RWPE2 (cell line): ENCODE measurements at regions not wholly inside any gene's neighbourhood (a gene's known extent, or its start where the extent isn't known, plus 50 kb on each side); places are given as distances from the start of the nearest gene placed in this dataset.

Source experiments
- ATAC-seq: fragments of 200-7000 bp; cut with Tn5 transposase; 3 replicates; pipeline ENCODE4 v1.9.1; 2021; ENCODE audit warnings: low read depth
- DNase-seq: peaks from one replicate; pipeline ENCODE4 v3.0.0-alpha.2; 2020; ENCODE audit warnings: low spot score
- H3K27ac ChIP-seq: fragments of 450-650 bp; 2 replicates; pipeline ENCODE4 v1.5.1; 2017; ENCODE audit warnings: mild to moderate bottlenecking; ENCODE audit not compliant: poor library complexity, severe bottlenecking
- H3K27me3 ChIP-seq: fragments of 250-450 bp; sonication (Bioruptor Pico); 2 replicates; pipeline ENCODE4 v1.5.1; 2021; ENCODE audit warnings: mild to moderate bottlenecking, moderate library complexity; ENCODE audit not compliant: insufficient read depth, poor library complexity, severe bottlenecking
- H3K36me3 ChIP-seq: fragments of 250-450 bp; sonication (Bioruptor Pico); 2 replicates; pipeline ENCODE4 v1.5.1; 2020; ENCODE audit warnings: low read depth, mild to moderate bottlenecking, moderate library complexity
- H3K4me1 ChIP-seq: fragments of 250-450 bp; sonication (Bioruptor Pico); 2 replicates; pipeline ENCODE4 v1.5.1; 2021; ENCODE audit warnings: mild to moderate bottlenecking, moderate library complexity; ENCODE audit not compliant: insufficient read depth, poor library complexity, severe bottlenecking
- H3K4me3 ChIP-seq: fragments of 250-450 bp; sonication (Bioruptor Pico); 2 replicates; pipeline ENCODE4 v1.5.1; 2021; ENCODE audit warnings: mild to moderate bottlenecking, moderate library complexity; ENCODE audit not compliant: severe bottlenecking
- H3K9me3 ChIP-seq: fragments of 250-450 bp; sonication (Bioruptor Pico); 2 replicates; pipeline ENCODE4 v1.5.1; 2021; ENCODE audit warnings: mild to moderate bottlenecking, moderate library complexity; ENCODE audit not compliant: severe bottlenecking
- TF ChIP-seq, protein P1 (sequence below): fragments of 450-650 bp; IDR thresholded peaks from one replicate; pipeline ENCODE4 v1.5.1; 2017; ENCODE audit warnings: mild to moderate bottlenecking, moderate library complexity; ENCODE audit not compliant: poor library complexity, severe bottlenecking

DNA sequence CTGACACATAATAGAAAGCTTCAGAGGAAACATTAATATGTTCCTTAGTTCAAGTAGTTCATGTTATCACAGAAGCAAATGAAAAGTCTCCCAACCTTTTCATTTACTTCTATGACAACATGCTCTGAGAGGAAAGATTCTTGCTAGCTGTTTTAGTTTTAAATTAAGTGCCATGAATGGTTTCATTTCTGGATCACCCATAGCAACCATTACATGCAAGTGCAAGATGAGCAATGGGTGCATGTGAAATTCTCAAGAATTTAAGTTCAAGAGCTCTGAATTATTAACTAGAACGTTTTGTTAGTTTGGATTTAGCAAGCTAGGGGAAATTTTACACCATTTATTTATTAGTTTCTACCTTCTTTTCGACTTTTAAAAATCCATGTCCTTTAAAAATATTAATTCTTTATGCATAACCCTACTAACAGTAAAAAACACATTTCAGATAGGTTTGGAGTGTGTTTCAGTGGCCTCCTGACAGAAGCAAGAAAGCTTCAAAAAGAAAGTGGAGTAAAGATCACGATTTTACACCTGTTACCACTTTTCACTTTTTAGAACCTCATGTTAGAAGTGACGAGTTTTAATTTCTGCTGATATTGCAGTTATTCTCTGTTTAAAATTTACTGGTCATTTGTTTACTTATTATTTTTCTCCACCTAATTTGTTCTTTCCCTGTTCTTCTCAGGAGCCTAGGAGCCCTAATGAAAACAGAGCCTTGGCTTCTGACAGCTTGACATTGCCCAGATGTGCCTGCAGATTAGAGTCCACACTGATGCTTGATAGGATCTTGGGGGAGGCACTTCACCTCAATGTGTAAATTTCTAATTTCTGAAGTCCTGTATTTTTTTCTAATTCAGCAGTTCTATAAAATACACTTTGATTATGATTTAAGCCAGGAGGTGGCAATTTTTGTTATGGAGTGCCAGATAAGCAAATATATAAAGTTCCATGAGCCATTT is 995.3 kb upstream of the PHF14 start:
- TF ChIP-seq, protein P1, sequence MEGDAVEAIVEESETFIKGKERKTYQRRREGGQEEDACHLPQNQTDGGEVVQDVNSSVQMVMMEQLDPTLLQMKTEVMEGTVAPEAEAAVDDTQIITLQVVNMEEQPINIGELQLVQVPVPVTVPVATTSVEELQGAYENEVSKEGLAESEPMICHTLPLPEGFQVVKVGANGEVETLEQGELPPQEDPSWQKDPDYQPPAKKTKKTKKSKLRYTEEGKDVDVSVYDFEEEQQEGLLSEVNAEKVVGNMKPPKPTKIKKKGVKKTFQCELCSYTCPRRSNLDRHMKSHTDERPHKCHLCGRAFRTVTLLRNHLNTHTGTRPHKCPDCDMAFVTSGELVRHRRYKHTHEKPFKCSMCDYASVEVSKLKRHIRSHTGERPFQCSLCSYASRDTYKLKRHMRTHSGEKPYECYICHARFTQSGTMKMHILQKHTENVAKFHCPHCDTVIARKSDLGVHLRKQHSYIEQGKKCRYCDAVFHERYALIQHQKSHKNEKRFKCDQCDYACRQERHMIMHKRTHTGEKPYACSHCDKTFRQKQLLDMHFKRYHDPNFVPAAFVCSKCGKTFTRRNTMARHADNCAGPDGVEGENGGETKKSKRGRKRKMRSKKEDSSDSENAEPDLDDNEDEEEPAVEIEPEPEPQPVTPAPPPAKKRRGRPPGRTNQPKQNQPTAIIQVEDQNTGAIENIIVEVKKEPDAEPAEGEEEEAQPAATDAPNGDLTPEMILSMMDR, result no peak
- no peak overlapping the region for H3K27ac ChIP-seq
- H3K27me3 ChIP-seq, result no peaks in the 10 kb centered on the region
- DNase-seq, result no peak
- H3K9me3 ChIP-seq, result no peaks in the 10 kb centered on the region
- no peaks in the 10 kb centered on the region for H3K4me1 ChIP-seq
- H3K36me3 ChIP-seq, result no peaks in the 10 kb centered on the region
- ATAC-seq, result no peak
- H3K4me3 ChIP-seq, result no peak overlapping the region

GRCh38 chr7:9981742-9982349 is 991.8 kb upstream of the PHF14 start:
- Histone ChIP-seq H3K4me1 (no peaks in the 10 kb centered on the region), H3K4me3 (no peak overlapping the region), H3K27me3 (no peaks in the 10 kb centered on the region), H3K9me3 (no peaks in the 10 kb centered on the region), H3K36me3 (no peaks in the 10 kb centered on the region), H3K27ac (no peak overlapping the region)
- TF ChIP-seq, protein P1, result no peak
- ATAC-seq (no peak), DNase-seq (no peak)

DNA sequence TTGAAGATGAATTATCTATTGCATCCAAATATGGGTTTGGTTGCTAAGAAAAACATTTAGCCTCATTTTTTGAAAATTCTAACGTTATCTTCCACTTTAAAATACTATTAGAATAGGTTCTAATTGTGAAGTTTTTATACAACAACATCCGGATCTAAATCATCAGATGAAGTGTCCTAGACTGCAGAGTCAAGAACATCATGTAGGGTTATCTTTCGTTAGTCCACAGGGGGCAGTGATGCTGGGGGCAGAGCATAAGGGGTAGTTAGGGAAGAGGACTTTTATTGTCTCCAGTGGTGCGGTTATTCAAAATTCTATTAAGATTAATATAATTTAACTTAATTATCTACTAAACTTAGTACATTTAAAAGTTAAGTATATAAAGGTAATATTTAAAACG is 990.6 kb upstream of the PHF14 start:
- Histone ChIP-seq H3K9me3 (no peaks in the 10 kb centered on the region), H3K4me1 (no peaks in the 10 kb centered on the region), H3K36me3 (no peaks in the 10 kb centered on the region), H3K4me3 (no peak overlapping the region), H3K27ac (no peak overlapping the region), H3K27me3 (no peaks in the 10 kb centered on the region)
- TF ChIP-seq, protein P1, result no peak
- DNase-seq, result no peak
- ATAC-seq, result no peak

DNA sequence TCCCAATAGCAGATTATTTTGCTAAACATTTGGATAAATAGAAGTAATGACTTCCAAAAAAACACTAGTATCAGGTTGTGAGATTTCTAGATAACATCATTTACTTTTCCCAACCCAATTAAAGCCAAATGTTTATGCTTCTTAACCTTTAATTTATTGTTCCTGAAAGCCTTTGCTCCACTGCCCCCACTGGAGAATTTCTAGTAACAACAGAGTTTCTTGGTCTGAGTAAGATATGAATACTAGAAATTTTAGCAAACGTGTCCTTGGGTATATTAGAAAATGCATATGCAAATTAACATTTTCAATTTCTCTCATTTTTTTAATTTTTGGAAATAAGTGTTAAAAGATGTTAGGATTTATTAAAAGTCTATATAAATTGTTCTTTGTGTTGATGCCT is 958.0 kb upstream of the PHF14 start:
- TF ChIP-seq, protein P1, result no peak
- DNase-seq, result no peak

GRCh38 chr7:10022480-10022879 is 951.2 kb upstream of the PHF14 start:
- Histone ChIP-seq H3K9me3 (no peaks in the 10 kb centered on the region), H3K4me1 (no peaks in the 10 kb centered on the region), H3K4me3 (no peak overlapping the region), H3K27me3 (no peaks in the 10 kb centered on the region), H3K36me3 (no peaks in the 10 kb centered on the region), H3K27ac (no peak overlapping the region)
- DNase-seq, result no peak
- no peak for ATAC-seq
- TF ChIP-seq, protein P1, result no peak

More for the DNA sequence above, 958.0 kb upstream of the PHF14 start:
- no peaks in the 10 kb centered on the region for H3K36me3 ChIP-seq
- H3K4me3 ChIP-seq, result no peak overlapping the region
- H3K4me1 ChIP-seq, result no peaks in the 10 kb centered on the region
- H3K9me3 ChIP-seq, result no peaks in the 10 kb centered on the region
- H3K27ac ChIP-seq, result no peak overlapping the region
- ATAC-seq, result no peak
- no peaks in the 10 kb centered on the region for H3K27me3 ChIP-seq
